Neutrophil (primary cell): ENCODE measurements at regions not wholly inside any gene's neighbourhood (a gene's known extent, or its start where the extent isn't known, plus 50 kb on each side); places are given as distances from the start of the nearest gene placed in this dataset.

Experiments used
- H3K27ac ChIP-seq: fragments of 200-600 bp; sonication (generic); 2 replicates; pipeline ENCODE4 v1.5.1; 2016; ENCODE audit warnings: mild to moderate bottlenecking, moderate library complexity
- H3K27me3 ChIP-seq: fragments of 200-600 bp; sonication (generic); 2 replicates; pipeline ENCODE4 v1.6.0; 2016; ENCODE audit warnings: mild to moderate bottlenecking
- H3K36me3 ChIP-seq: fragments of 200-600 bp; sonication (generic); 2 replicates; pipeline ENCODE4 v1.5.1; 2017
- H3K4me1 ChIP-seq, 2 experiments: fragments of 200-600 bp in 1 of 2; sonication (generic) in 1 of 2; 1 replicate in 1 of 2; 2 replicates in 1 of 2; pipeline versions ENCODE4 v1.5.1 to v1.6.1; 2013 to 2016; ENCODE audit warnings: low read depth in 1 of 2, low read length in 1 of 2, mild to moderate bottlenecking in 1 of 2, moderate library complexity in 1 of 2; ENCODE audit not compliant: control insufficient read depth in 1 of 2, insufficient read depth in 1 of 2
- H3K4me3 ChIP-seq, 2 experiments: fragments of 200-600 bp in 1 of 2; sonication (generic) in 1 of 2; 1 replicate in 1 of 2; 2 replicates in 1 of 2; pipeline ENCODE4 v1.5.1; 2013 to 2016; ENCODE audit warnings: low read depth in 1 of 2, low read length in 1 of 2, mild to moderate bottlenecking in 1 of 2, moderate library complexity in 1 of 2
- H3K9me3 ChIP-seq: fragments of 200-600 bp; sonication (generic); 2 replicates; pipeline ENCODE4 v1.5.1; 2016
- TF ChIP-seq, protein P1 (sequence below): fragments of 200-600 bp; sonication (generic); IDR thresholded peaks from 2 replicates; pipeline ENCODE4 v1.5.1; 2016; ENCODE audit warnings: antibody characterized with exemption

GRCh38 chr1:208336137-208336518 is 91.9 kb upstream of the PLXNA2 start:
- H3K27ac ChIP-seq, result no peak overlapping the region

DNA sequence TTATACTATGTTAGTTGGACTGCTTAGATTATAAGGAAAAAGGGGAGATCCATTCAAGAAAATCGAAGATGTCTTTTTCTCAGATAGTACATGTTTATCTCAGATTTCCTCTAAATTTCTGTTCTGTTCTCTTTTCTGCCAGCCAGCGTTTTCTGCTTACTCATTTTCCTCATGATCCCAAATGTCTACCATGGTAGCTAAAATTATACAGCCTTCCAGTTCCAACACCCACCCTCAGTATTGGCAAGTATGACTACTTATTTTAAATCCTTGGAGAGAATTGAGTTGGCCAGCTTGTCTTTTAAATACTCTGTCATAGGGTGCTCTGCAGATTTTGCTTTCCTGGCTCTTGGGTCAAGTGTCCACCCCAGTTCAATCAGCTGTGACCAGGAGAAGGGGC is 95.7 kb upstream of the PLXNA2 start:
- H3K36me3 ChIP-seq, result no peaks in the 10 kb centered on the region

More at GRCh38 chr1:208336137-208336518, 91.9 kb upstream of the PLXNA2 start:
- H3K9me3 ChIP-seq, result no peaks in the 10 kb centered on the region
- H3K27me3 ChIP-seq, result peaks cover 6% of the 10 kb centered on the region
- no peaks in the 10 kb centered on the region for H3K36me3 ChIP-seq
- H3K4me3 ChIP-seq, result no peak overlapping the region
- TF ChIP-seq, protein P1, sequence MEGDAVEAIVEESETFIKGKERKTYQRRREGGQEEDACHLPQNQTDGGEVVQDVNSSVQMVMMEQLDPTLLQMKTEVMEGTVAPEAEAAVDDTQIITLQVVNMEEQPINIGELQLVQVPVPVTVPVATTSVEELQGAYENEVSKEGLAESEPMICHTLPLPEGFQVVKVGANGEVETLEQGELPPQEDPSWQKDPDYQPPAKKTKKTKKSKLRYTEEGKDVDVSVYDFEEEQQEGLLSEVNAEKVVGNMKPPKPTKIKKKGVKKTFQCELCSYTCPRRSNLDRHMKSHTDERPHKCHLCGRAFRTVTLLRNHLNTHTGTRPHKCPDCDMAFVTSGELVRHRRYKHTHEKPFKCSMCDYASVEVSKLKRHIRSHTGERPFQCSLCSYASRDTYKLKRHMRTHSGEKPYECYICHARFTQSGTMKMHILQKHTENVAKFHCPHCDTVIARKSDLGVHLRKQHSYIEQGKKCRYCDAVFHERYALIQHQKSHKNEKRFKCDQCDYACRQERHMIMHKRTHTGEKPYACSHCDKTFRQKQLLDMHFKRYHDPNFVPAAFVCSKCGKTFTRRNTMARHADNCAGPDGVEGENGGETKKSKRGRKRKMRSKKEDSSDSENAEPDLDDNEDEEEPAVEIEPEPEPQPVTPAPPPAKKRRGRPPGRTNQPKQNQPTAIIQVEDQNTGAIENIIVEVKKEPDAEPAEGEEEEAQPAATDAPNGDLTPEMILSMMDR, result no peak
- no peaks in the 10 kb centered on the region for H3K4me1 ChIP-seq

GRCh38 chr1:208343226-208343625 is 99.0 kb upstream of the PLXNA2 start:
- H3K27me3 ChIP-seq, result no peaks in the 10 kb centered on the region
- no peak overlapping the region for H3K4me3 ChIP-seq
- no peaks in the 10 kb centered on the region for H3K4me1 ChIP-seq
- H3K27ac ChIP-seq, result no peak overlapping the region
- H3K9me3 ChIP-seq, result no peaks in the 10 kb centered on the region
- TF ChIP-seq, protein P1, result no peak
- no peaks in the 10 kb centered on the region for H3K36me3 ChIP-seq

More for the DNA sequence above, 95.7 kb upstream of the PLXNA2 start:
- peaks cover 6% of the 10 kb centered on the region for H3K27me3 ChIP-seq
- H3K9me3 ChIP-seq, result no peaks in the 10 kb centered on the region
- no peak overlapping the region for H3K4me3 ChIP-seq
- H3K27ac ChIP-seq, result no peak overlapping the region
- H3K4me1 ChIP-seq, result no peaks in the 10 kb centered on the region
- TF ChIP-seq, protein P1, result no peak

- Histone ChIP-seq H3K36me3 (no peaks in the 10 kb centered on the region), H3K27ac (no peak overlapping the region), H3K4me1 (no peaks in the 10 kb centered on the region), H3K9me3 (no peaks in the 10 kb centered on the region), H3K27me3 (no peaks in the 10 kb centered on the region), H3K4me3 (no peak overlapping the region)
- TF ChIP-seq, protein P1, result no peak
Measured at GRCh38 chr1:208344202-208344857, 100.1 kb upstream of the PLXNA2 start.

DNA sequence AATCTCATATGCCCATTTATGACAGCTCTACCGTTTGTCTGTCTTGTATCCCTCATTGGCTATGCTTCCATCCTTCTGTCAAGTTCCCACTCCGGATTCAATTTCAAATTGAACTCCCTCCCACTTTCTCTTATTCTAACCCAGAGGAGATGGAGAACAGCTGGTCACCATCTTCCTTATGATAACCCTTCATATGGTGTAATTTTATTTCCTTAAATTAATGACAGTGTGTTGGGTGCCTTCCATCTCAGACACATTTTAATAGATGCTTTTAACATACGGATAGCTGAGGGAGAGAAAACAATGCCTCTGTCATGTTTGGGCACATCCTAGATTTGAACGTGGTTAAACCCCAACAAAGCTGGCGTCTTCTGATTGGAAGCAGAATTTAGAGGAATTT is 103.0 kb upstream of the PLXNA2 start:
- Histone ChIP-seq H3K27me3 (no peaks in the 10 kb centered on the region), H3K4me3 (no peak overlapping the region), H3K36me3 (no peaks in the 10 kb centered on the region), H3K27ac (no peak overlapping the region), H3K9me3 (no peaks in the 10 kb centered on the region), H3K4me1 (no peaks in the 10 kb centered on the region)
- TF ChIP-seq, protein P1, result no peak
